AG09319 (cell line): ENCODE measurements at regions not wholly inside any gene's neighbourhood (a gene's known extent, or its start where the extent isn't known, plus 50 kb on each side); places are given as distances from the start of the nearest gene placed in this dataset.

Source experiments
- DNase-seq: peaks from one replicate; pipeline ENCODE4 v3.0.0-alpha.2; 2010; ENCODE audit warnings: low read depth; ENCODE audit errors: extremely low read depth
- CTCF ChIP-seq: IDR thresholded peaks from 2 replicates; pipeline ENCODE4 v1.5.1; 2011; ENCODE audit warnings: low read depth, mild to moderate bottlenecking, inconsistent platforms, low read length, moderate library complexity

GRCh38 chr5:84695330-84695729 is 310.6 kb upstream of the EDIL3 start:
- TF ChIP-seq CTCF: no peak
- DNase-seq: no peak

GRCh38 chr5:84693256-84693655 is 308.6 kb upstream of the EDIL3 start:
- TF ChIP-seq CTCF: no peak
- no peak for DNase-seq

DNA sequence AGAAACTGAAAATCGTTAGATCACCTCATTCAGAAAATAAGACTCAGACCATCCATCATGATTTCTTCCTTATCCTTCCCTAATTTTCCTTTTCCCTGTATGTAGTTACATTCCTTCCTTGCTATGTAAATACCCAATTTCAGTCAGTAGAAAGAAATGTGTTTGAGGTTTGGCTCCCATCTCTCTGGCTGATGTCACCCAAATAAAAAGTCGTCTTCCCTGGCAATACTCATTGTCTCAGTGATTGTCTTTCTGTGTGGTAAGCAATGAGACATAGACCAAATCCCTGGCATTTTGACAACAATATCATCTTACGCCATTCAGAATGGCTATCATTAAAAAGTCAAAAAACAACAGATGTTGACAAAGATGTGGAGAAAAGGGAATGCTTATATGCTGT is 303.9 kb upstream of the EDIL3 start:
- TF ChIP-seq CTCF: no peak
- DNase-seq: peak; percentile 52

DNA sequence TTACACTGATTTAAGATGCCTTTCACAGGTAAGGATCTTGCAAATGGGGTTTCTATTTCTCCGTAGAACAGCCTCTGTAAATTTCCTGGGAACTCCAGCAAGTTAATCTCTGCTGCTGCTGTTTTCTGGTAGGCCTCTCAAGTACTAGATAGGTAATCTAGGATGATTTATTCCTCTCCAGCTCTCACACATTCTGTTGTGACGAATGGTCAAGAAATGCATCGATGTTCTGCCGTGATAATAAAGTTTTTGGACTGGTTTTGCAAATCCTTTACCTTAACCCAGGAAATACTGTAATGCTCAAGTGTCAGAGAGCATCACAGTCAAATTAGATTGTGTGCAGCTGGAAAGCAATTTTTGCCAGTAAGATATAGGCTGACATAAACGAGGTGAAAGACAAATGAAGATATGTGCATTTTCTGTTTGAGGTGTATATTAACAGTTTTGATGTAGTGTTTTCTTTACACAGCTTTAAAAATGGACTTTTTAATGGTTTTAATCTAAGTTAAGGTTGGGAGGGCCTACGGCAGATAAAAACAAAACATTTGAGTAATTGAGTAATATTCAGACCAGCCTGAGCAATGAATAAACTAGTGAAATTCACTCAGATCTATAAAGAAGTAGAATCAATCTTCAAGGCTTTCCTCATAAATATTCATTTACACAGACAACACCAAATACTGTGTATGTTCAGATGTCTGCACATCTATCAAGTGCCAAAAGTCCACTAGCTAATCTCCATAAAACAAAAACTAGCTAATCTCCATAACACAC is 300.6 kb upstream of the EDIL3 start:
- TF ChIP-seq CTCF: no peak
- DNase-seq: no peak

DNA sequence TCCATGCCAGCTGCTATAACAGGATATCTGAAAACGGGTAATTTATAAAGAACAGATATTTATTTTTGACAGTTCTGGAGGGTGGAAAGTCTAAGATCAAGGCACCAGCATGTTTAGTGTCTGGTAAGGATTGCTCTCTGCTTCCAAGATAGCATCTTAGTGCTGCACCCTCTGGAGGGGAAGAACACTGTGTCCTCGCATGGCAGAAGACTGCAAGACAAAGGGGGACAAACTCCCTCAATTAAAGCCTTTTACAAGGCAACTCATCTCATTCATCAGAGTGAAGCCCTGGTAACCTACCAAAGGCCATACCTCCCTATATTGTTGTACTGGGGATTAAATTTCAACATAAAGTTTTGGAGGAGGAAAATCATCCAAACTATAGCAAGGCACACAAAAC is 298.9 kb upstream of the EDIL3 start:
- no peak for TF ChIP-seq CTCF
- DNase-seq: no peak

GRCh38 chr5:84682531-84682930 is 297.9 kb upstream of the EDIL3 start:
- no peak for DNase-seq
- no peak for TF ChIP-seq CTCF

- no peak for TF ChIP-seq CTCF
- no peak for DNase-seq
These were observed 296.2 kb upstream of the EDIL3 start for GRCh38 chr5:84680908-84681307.
